ENCODE measurements at regions not wholly inside any gene's neighbourhood (a gene's known extent, or its start where the extent isn't known, plus 50 kb on each side); places are given as distances from the start of the nearest gene placed in this dataset.

GRCh38 chr2:220697011-220697410 is 875.1 kb downstream of the EPHA4 start:
- no peaks in the 10 kb centered on the region for H3K36me3 ChIP-seq (ENCODE audit: control insufficient read depth, low read length)
- no peak overlapping the region for H3K4me2 ChIP-seq (ENCODE audit: low read length)
- no peak overlapping the region for H3K4me3 ChIP-seq (ENCODE audit: low read length)
- no peaks in the 10 kb centered on the region for H3K27me3 ChIP-seq (ENCODE audit: control insufficient read depth, low read length)
- H3K4me1 ChIP-seq (ENCODE audit: control insufficient read depth, low read length) = no peaks in the 10 kb centered on the region
- no peaks in the 10 kb centered on the region for H3F3A ChIP-seq (ENCODE audit: control insufficient read depth, insufficient read depth)
- no peaks in the 10 kb centered on the region for H3K9me3 ChIP-seq (ENCODE audit: control insufficient read depth, insufficient read depth, low read length)
- no peaks in the 10 kb centered on the region for H3K79me2 ChIP-seq (ENCODE audit: control insufficient read depth, low read length)
- H4K20me1 ChIP-seq (ENCODE audit: control insufficient read depth, insufficient read depth, low read depth, low read length) = no peaks in the 10 kb centered on the region
- TF ChIP-seq CTCF (IDR thresholded peaks at IDR 0.05; ENCODE audit: low read depth, low read length, poor library complexity, severe bottlenecking) = no peak
- no peak for TF ChIP-seq EZH2phosphoT487 (IDR thresholded peaks at IDR 0.05; ENCODE audit: borderline replicate concordance, low read length)
- no peaks in the 10 kb centered on the region for H3K9me2 ChIP-seq (replicated peaks; ENCODE audit: control insufficient read depth, low read length)
- H3K27ac ChIP-seq (ENCODE audit: low read depth, low read length) = no peak overlapping the region

- Histone ChIP-seq H3K9me3 (ENCODE audit: control insufficient read depth, insufficient read depth, low read length) (no peaks in the 10 kb centered on the region), H3K27ac (ENCODE audit: low read depth, low read length) (no peak overlapping the region), H3K79me2 (ENCODE audit: control insufficient read depth, low read length) (no peaks in the 10 kb centered on the region), H3F3A (ENCODE audit: control insufficient read depth, insufficient read depth) (no peaks in the 10 kb centered on the region), H3K9me2 (replicated peaks; ENCODE audit: control insufficient read depth, low read length) (no peaks in the 10 kb centered on the region), H3K4me3 (ENCODE audit: low read length) (no peak overlapping the region), H4K20me1 (ENCODE audit: control insufficient read depth, insufficient read depth, low read depth, low read length) (no peaks in the 10 kb centered on the region), H3K4me1 (ENCODE audit: control insufficient read depth, low read length) (no peaks in the 10 kb centered on the region), H3K4me2 (ENCODE audit: low read length) (no peak overlapping the region), H3K36me3 (ENCODE audit: control insufficient read depth, low read length) (no peaks in the 10 kb centered on the region), H3K27me3 (ENCODE audit: control insufficient read depth, low read length) (no peaks in the 10 kb centered on the region)
- TF ChIP-seq EZH2phosphoT487 (IDR thresholded peaks at IDR 0.05; ENCODE audit: borderline replicate concordance, low read length) (no peak), CTCF (IDR thresholded peaks at IDR 0.05; ENCODE audit: low read depth, low read length, poor library complexity, severe bottlenecking) (no peak)
These were observed 871.0 kb downstream of the EPHA4 start for GRCh38 chr2:220701115-220701514.

DNA sequence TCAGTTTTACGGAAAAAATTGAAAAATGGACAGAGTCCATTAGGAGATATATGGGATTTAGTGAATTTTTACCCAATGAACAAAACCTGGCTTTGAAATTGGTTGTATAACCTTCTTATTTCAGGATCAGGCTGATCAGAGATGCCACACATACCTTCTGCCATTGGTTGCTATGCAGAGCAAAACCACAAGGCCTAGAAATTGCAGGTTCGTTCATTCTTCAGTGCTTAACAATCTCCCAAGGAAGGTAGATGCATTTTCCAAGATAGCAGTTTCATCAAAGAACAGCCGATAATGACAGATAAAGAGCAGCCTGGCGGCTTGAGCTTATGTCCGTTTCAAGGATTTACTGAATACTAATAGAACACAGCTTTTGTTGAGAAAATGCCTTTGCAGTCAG is 868.8 kb downstream of the EPHA4 start:
- H3K4me3 ChIP-seq (ENCODE audit: low read length) = no peak overlapping the region
- no peak overlapping the region for H3K27ac ChIP-seq (ENCODE audit: low read depth, low read length)
- no peaks in the 10 kb centered on the region; the same call in 1 of the 2 replicates for H3K27me3 ChIP-seq (ENCODE audit: control insufficient read depth, low read length)
- H3K9me2 ChIP-seq (replicated peaks; ENCODE audit: control insufficient read depth, low read length) = no peaks in the 10 kb centered on the region
- H3K9me3 ChIP-seq (ENCODE audit: control insufficient read depth, insufficient read depth, low read length) = no peaks in the 10 kb centered on the region
- no peaks in the 10 kb centered on the region for H4K20me1 ChIP-seq (ENCODE audit: control insufficient read depth, insufficient read depth, low read depth, low read length)
- no peaks in the 10 kb centered on the region for H3K4me1 ChIP-seq (ENCODE audit: control insufficient read depth, low read length)
- no peaks in the 10 kb centered on the region for H3F3A ChIP-seq (ENCODE audit: control insufficient read depth, insufficient read depth)
- H3K36me3 ChIP-seq (ENCODE audit: control insufficient read depth, low read length) = no peaks in the 10 kb centered on the region
- TF ChIP-seq EZH2phosphoT487 (IDR thresholded peaks at IDR 0.05; ENCODE audit: borderline replicate concordance, low read length) = no peak
- TF ChIP-seq CTCF (IDR thresholded peaks at IDR 0.05; ENCODE audit: low read depth, low read length, poor library complexity, severe bottlenecking) = no peak
- H3K4me2 ChIP-seq (ENCODE audit: low read length) = no peak overlapping the region
- no peaks in the 10 kb centered on the region for H3K79me2 ChIP-seq (ENCODE audit: control insufficient read depth, low read length)

DNA sequence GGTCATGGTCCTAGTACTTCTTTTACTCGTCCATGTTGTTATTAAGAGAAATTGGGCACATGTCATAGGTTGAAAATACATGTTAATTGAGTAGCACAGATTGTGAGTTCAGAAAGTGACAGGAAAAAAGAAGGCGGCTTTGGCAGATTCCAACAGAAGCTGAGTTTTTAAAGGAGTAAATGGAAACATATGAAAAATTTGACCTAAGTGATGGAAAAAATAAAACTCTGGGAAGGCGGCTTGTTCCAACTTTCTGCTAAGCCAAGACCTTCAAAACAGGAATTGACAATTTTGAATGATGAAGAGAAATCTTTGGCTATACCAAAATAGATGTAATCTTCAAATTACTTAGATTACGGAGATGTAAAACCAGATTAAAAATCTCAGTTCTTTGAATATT is 868.0 kb downstream of the EPHA4 start:
- Histone ChIP-seq H3K79me2 (ENCODE audit: control insufficient read depth, low read length) (no peaks in the 10 kb centered on the region), H3F3A (ENCODE audit: control insufficient read depth, insufficient read depth) (no peaks in the 10 kb centered on the region), H4K20me1 (ENCODE audit: control insufficient read depth, insufficient read depth, low read depth, low read length) (no peaks in the 10 kb centered on the region), H3K4me1 (ENCODE audit: control insufficient read depth, low read length) (no peaks in the 10 kb centered on the region), H3K9me2 (replicated peaks; ENCODE audit: control insufficient read depth, low read length) (no peaks in the 10 kb centered on the region), H3K36me3 (ENCODE audit: control insufficient read depth, low read length) (no peaks in the 10 kb centered on the region), H3K27me3 (ENCODE audit: control insufficient read depth, low read length) (no peaks in the 10 kb centered on the region; the same call in 1 of the 2 replicates), H3K9me3 (ENCODE audit: control insufficient read depth, insufficient read depth, low read length) (no peaks in the 10 kb centered on the region), H3K4me3 (ENCODE audit: low read length) (no peak overlapping the region), H3K4me2 (ENCODE audit: low read length) (no peak overlapping the region), H3K27ac (ENCODE audit: low read depth, low read length) (no peak overlapping the region)
- no peak for TF ChIP-seq CTCF (IDR thresholded peaks at IDR 0.05; ENCODE audit: low read depth, low read length, poor library complexity, severe bottlenecking)
- no peak for TF ChIP-seq EZH2phosphoT487 (IDR thresholded peaks at IDR 0.05; ENCODE audit: borderline replicate concordance, low read length)
